ENCODE measurements at regions not wholly inside any gene's neighbourhood (a gene's known extent, or its start where the extent isn't known, plus 50 kb on each side); places are given as distances from the start of the nearest gene placed in this dataset.
"Not testable (repeated sequence)": the region's sequence is repeated elsewhere in the genome, so short reads cannot be mapped to it uniquely, and the experiment has no call there.

GRCh38 chr14:30193101-30193500, 265.5 kb upstream of the PRKD1 start:
- no peak overlapping the region for H3K4me3 ChIP-seq
- no peak for TF ChIP-seq POLR2AphosphoS5 (IDR thresholded peaks at IDR 0.05)
- TF ChIP-seq EP300 (IDR thresholded peaks at IDR 0.05) = no peak
- no peak for TF ChIP-seq CTCF (IDR thresholded peaks at IDR 0.05)
- TF ChIP-seq POLR2A (IDR thresholded peaks at IDR 0.05; ENCODE audit: low read depth) = no peak
- no peaks in the 10 kb centered on the region for H3K27me3 ChIP-seq
- WGBS = 92% methylated on average over 4 of the region's 4 CpGs
- no peak overlapping the region for H3K27ac ChIP-seq (replicated peaks in 1 of 4)
- H3K4me1 ChIP-seq = peaks cover 0 to 32% (median 21%) of the 10 kb centered on the region in 4 donors
- no peaks in the 10 kb centered on the region for H3K9me3 ChIP-seq
- no peak for DNase-seq (ENCODE audit: extremely low spot score)
- intact Hi-C loops (cut with DNase I) = no loop called here
- H3K36me3 ChIP-seq = no peaks in the 10 kb centered on the region

- no peaks in the 10 kb centered on the region for H3K36me3 ChIP-seq
- peaks cover 0 to 32% (median 21%) of the 10 kb centered on the region in 4 donors for H3K4me1 ChIP-seq
- H3K4me3 ChIP-seq = no peak overlapping the region
- peak overlapping the region; percentile 51 to 59 (median 54) for H3K27ac ChIP-seq (replicated peaks in 1 of 4)
- H3K27me3 ChIP-seq = no peaks in the 10 kb centered on the region
- intact Hi-C loops (cut with DNase I) = no loop called here
- 66% methylated on average over 4 of the region's 4 CpGs for WGBS
- H3K9me3 ChIP-seq = no peaks in the 10 kb centered on the region
- TF ChIP-seq POLR2A (IDR thresholded peaks at IDR 0.05; ENCODE audit: low read depth) = no peak
- TF ChIP-seq POLR2AphosphoS5 (IDR thresholded peaks at IDR 0.05) = peak in 1 of 2 donors; percentile 35
- no peak for TF ChIP-seq CTCF (IDR thresholded peaks at IDR 0.05)
- no peak for TF ChIP-seq EP300 (IDR thresholded peaks at IDR 0.05)
- DNase-seq (ENCODE audit: extremely low spot score) = no peak
Observed at GRCh38 chr14:30193845-30194501, 266.3 kb upstream of the PRKD1 start.

- Histone ChIP-seq H3K36me3 (no peaks in the 10 kb centered on the region), H3K4me1 (peaks cover 0 to 32% (median 21%) of the 10 kb centered on the region in 4 donors), H3K4me3 (no peak overlapping the region), H3K9me3 (no peaks in the 10 kb centered on the region), H3K27ac (replicated peaks in 1 of 4) (peak overlapping the region; percentile 51 to 59 (median 54)), H3K27me3 (no peaks in the 10 kb centered on the region)
- intact Hi-C loops (cut with DNase I) = no loop called here
- no peak for DNase-seq (ENCODE audit: extremely low spot score)
- 29% methylated on average over 2 of the region's 2 CpGs for WGBS
- TF ChIP-seq POLR2AphosphoS5 (IDR thresholded peaks at IDR 0.05) (no peak), EP300 (IDR thresholded peaks at IDR 0.05) (no peak), CTCF (IDR thresholded peaks at IDR 0.05) (no peak), POLR2A (IDR thresholded peaks at IDR 0.05; ENCODE audit: low read depth) (no peak)
Observed at GRCh38 chr14:30194741-30195148, 267.1 kb upstream of the PRKD1 start.

- Histone ChIP-seq H3K36me3 (no peaks in the 10 kb centered on the region), H3K4me3 (no peak overlapping the region), H3K27ac (replicated peaks in 1 of 4) (no peak overlapping the region), H3K27me3 (no peaks in the 10 kb centered on the region), H3K9me3 (no peaks in the 10 kb centered on the region), H3K4me1 (peaks cover 0 to 32% (median 21%) of the 10 kb centered on the region in 4 donors)
- TF ChIP-seq POLR2AphosphoS5 (IDR thresholded peaks at IDR 0.05) (no peak), CTCF (IDR thresholded peaks at IDR 0.05) (no peak), POLR2A (IDR thresholded peaks at IDR 0.05; ENCODE audit: low read depth) (no peak), EP300 (IDR thresholded peaks at IDR 0.05) (no peak)
- DNase-seq (ENCODE audit: extremely low spot score) = no peak
- intact Hi-C loops (cut with DNase I) = no loop called here
- WGBS = 68% methylated on average over 3 of the region's 3 CpGs
Observed at GRCh38 chr14:30195941-30196340, 268.3 kb upstream of the PRKD1 start.

- peaks cover 0 to 28% (median 21%) of the 10 kb centered on the region in 4 donors for H3K4me1 ChIP-seq
- intact Hi-C loops (cut with DNase I) = no loop called here
- DNase-seq (ENCODE audit: extremely low spot score) = no peak
- H3K36me3 ChIP-seq = no peaks in the 10 kb centered on the region
- no peak overlapping the region for H3K27ac ChIP-seq (replicated peaks in 1 of 4)
- no peaks in the 10 kb centered on the region for H3K9me3 ChIP-seq
- WGBS = 95% methylated on average over 2 of the region's 2 CpGs
- H3K4me3 ChIP-seq = no peak overlapping the region
- H3K27me3 ChIP-seq = no peaks in the 10 kb centered on the region
- TF ChIP-seq CTCF (IDR thresholded peaks at IDR 0.05) (no peak), POLR2A (IDR thresholded peaks at IDR 0.05; ENCODE audit: low read depth) (no peak), POLR2AphosphoS5 (IDR thresholded peaks at IDR 0.05) (no peak), EP300 (IDR thresholded peaks at IDR 0.05) (no peak)
Observed at GRCh38 chr14:30196861-30197260, 269.2 kb upstream of the PRKD1 start.

GRCh38 chr14:30198720-30199119, 271.1 kb upstream of the PRKD1 start:
- H3K27ac ChIP-seq (replicated peaks in 1 of 4); H3K36me3 ChIP-seq; DNase-seq (ENCODE audit: extremely low spot score); H3K9me3 ChIP-seq; H3K27me3 ChIP-seq; H3K4me3 ChIP-seq; intact Hi-C loops (cut with DNase I): not testable (repeated sequence)
- WGBS = 77% methylated on average over 3 of the region's 3 CpGs
- peaks cover 0 to 22% (median 15%) of the 10 kb centered on the region in 4 donors for H3K4me1 ChIP-seq

Data from esophagus muscularis mucosa (tissue), 4 donors.